Peyer's patch (tissue), 4 donors: ENCODE measurements at regions not wholly inside any gene's neighbourhood (a gene's known extent, or its start where the extent isn't known, plus 50 kb on each side); places are given as distances from the start of the nearest gene placed in this dataset.

Experiments
- POLR2A ChIP-seq, 2 donors: fragments of 450-650 bp; IDR thresholded peaks; one replicate each; pipeline ENCODE4 v1.5.1; 2017; ENCODE audit warnings: antibody characterized with exemption in 2 of 2, mild to moderate bottlenecking in 2 of 2, moderate library complexity in 2 of 2
- TF ChIP-seq, protein P1 (sequence below), 6 experiments: fragments of 450-650 bp in 4 of 6; fragments of 200-600 bp in 2 of 6; sonication (generic) in 1 of 6; IDR thresholded peaks; one replicate each; pipeline ENCODE4 v1.5.1; 2017 to 2019; ENCODE audit warnings: antibody characterized with exemption in 6 of 6, mild to moderate bottlenecking in 3 of 6, moderate library complexity in 1 of 6

DNA sequence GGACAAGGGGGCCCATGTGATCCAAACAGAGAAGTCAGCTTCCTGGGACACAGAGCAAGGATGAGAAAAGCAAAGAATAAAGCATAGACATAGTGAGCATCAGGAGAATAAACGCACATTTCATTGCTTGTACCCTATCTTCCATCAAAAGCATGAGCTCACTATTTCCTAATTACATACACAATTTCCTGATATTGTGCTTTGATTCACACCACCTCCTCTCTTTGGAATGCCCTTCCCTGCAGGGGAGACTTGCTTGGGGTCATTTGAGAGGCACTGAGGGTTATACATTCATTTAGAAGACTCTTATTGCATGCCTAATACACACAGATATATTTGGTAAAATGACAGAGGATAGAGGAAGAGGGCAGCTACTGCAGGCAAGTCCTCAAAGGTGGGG, 185.4 kb downstream of the SEC16B start:
- no peak for TF ChIP-seq POLR2A (IDR thresholded peaks at IDR 0.05)
- TF ChIP-seq, protein P1, sequence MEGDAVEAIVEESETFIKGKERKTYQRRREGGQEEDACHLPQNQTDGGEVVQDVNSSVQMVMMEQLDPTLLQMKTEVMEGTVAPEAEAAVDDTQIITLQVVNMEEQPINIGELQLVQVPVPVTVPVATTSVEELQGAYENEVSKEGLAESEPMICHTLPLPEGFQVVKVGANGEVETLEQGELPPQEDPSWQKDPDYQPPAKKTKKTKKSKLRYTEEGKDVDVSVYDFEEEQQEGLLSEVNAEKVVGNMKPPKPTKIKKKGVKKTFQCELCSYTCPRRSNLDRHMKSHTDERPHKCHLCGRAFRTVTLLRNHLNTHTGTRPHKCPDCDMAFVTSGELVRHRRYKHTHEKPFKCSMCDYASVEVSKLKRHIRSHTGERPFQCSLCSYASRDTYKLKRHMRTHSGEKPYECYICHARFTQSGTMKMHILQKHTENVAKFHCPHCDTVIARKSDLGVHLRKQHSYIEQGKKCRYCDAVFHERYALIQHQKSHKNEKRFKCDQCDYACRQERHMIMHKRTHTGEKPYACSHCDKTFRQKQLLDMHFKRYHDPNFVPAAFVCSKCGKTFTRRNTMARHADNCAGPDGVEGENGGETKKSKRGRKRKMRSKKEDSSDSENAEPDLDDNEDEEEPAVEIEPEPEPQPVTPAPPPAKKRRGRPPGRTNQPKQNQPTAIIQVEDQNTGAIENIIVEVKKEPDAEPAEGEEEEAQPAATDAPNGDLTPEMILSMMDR (IDR thresholded peaks at IDR 0.05): no peak
